MM.1S (cell line): ENCODE measurements at regions not wholly inside any gene's neighbourhood (a gene's known extent, or its start where the extent isn't known, plus 50 kb on each side); places are given as distances from the start of the nearest gene placed in this dataset.

Source experiments
- CTCF ChIP-seq: fragments of 300-600 bp; sonication (generic); IDR thresholded peaks from 2 replicates; pipeline ENCODE4 v1.5.1; 2016; ENCODE audit warnings: antibody characterized with exemption, low read length, mixed read lengths
- EZH2 ChIP-seq: fragments of 300-600 bp; sonication (generic); optimal IDR thresholded peaks from 2 replicates; pipeline ENCODE3; 2017; ENCODE audit warnings: low read depth, mild to moderate bottlenecking, antibody characterized with exemption, low read length, mixed read lengths
- EZH2phosphoT487 ChIP-seq: fragments of 300-600 bp; sonication (generic); IDR thresholded peaks from 2 replicates; pipeline ENCODE4 v1.6.1; 2018; ENCODE audit warnings: antibody characterized with exemption, low read length

GRCh38 chr21:14713109-14713508 is 167.0 kb upstream of the SAMSN1 start:
- no peak for TF ChIP-seq CTCF
- no peak for TF ChIP-seq EZH2
- TF ChIP-seq EZH2phosphoT487, result no peak
